ENCODE measurements at regions not wholly inside any gene's neighbourhood (a gene's known extent, or its start where the extent isn't known, plus 50 kb on each side); places are given as distances from the start of the nearest gene placed in this dataset.

GRCh38 chr15:31805090-31805662 is 225.1 kb upstream of the CHRNA7 start:
- intact Hi-C loops (cut with DNase I), result no loop called here
- no peaks in the 10 kb centered on the region for H3K27me3 ChIP-seq
- H3K4me1 ChIP-seq, result no peaks in the 10 kb centered on the region
- no peaks in the 10 kb centered on the region for H3K36me3 ChIP-seq
- H3K27ac ChIP-seq, result no peak overlapping the region
- no peak for DNase-seq
- H3K9me3 ChIP-seq, result no peaks in the 10 kb centered on the region
- TF ChIP-seq CTCF (IDR thresholded peaks at IDR 0.05), result no peak
- H3K4me3 ChIP-seq, result no peak overlapping the region
- ATAC-seq, result no peak

GRCh38 chr15:31806106-31806505 is 224.2 kb upstream of the CHRNA7 start:
- DNase-seq (no peak), ATAC-seq (no peak)
- H3K4me3 ChIP-seq, result no peak overlapping the region
- no peaks in the 10 kb centered on the region for H3K9me3 ChIP-seq
- no peaks in the 10 kb centered on the region for H3K36me3 ChIP-seq
- H3K4me1 ChIP-seq, result no peaks in the 10 kb centered on the region
- intact Hi-C loops (cut with DNase I), result no loop called here
- no peak for TF ChIP-seq CTCF (IDR thresholded peaks at IDR 0.05)
- no peak overlapping the region for H3K27ac ChIP-seq
- no peaks in the 10 kb centered on the region for H3K27me3 ChIP-seq

- TF ChIP-seq CTCF (IDR thresholded peaks at IDR 0.05), result no peak
- Histone ChIP-seq H3K36me3 (no peaks in the 10 kb centered on the region), H3K4me3 (no peak overlapping the region), H3K9me3 (no peaks in the 10 kb centered on the region), H3K4me1 (no peaks in the 10 kb centered on the region), H3K27ac (no peak overlapping the region), H3K27me3 (no peaks in the 10 kb centered on the region)
- intact Hi-C loops (cut with DNase I), result no loop called here
- no peak for DNase-seq
- ATAC-seq, result no peak
These were observed 218.7 kb upstream of the CHRNA7 start for GRCh38 chr15:31811641-31812040.

GRCh38 chr15:31814082-31814481 is 216.2 kb upstream of the CHRNA7 start:
- intact Hi-C loops (cut with DNase I), result no loop called here
- ATAC-seq, result no peak
- no peaks in the 10 kb centered on the region for H3K9me3 ChIP-seq
- H3K36me3 ChIP-seq, result no peaks in the 10 kb centered on the region
- no peak overlapping the region for H3K27ac ChIP-seq
- no peak overlapping the region for H3K4me3 ChIP-seq
- no peaks in the 10 kb centered on the region for H3K4me1 ChIP-seq
- H3K27me3 ChIP-seq, result no peaks in the 10 kb centered on the region
- no peak for TF ChIP-seq CTCF (IDR thresholded peaks at IDR 0.05)
- no peak for DNase-seq

- intact Hi-C loops (cut with DNase I), result no loop called here
- no peaks in the 10 kb centered on the region for H3K4me1 ChIP-seq
- H3K4me3 ChIP-seq, result no peak overlapping the region
- ATAC-seq (no peak), DNase-seq (no peak)
- H3K36me3 ChIP-seq, result no peaks in the 10 kb centered on the region
- no peaks in the 10 kb centered on the region for H3K9me3 ChIP-seq
- no peaks in the 10 kb centered on the region for H3K27me3 ChIP-seq
- no peak overlapping the region for H3K27ac ChIP-seq
- no peak for TF ChIP-seq CTCF (IDR thresholded peaks at IDR 0.05)
These were observed 214.7 kb upstream of the CHRNA7 start for GRCh38 chr15:31815411-31816155.
